Adrenal gland (tissue), 9 donors: ENCODE measurements at regions not wholly inside any gene's neighbourhood (a gene's known extent, or its start where the extent isn't known, plus 50 kb on each side); places are given as distances from the start of the nearest gene placed in this dataset.

ENCODE experiments used
- DNase-seq, 7 donors: peaks; one replicate each; pipeline ENCODE4 v3.0.0-alpha.2; 2019 to 2020
- H3K27ac ChIP-seq, 5 donors: fragments of 200-600 bp; sonication (generic) in 4 of 5; 1 replicate in 3 of 5; 2 replicates in 2 of 5; pipeline versions ENCODE4 v1.5.1 to v1.8.0; 2016 to 2020; ENCODE audit warnings: mild to moderate bottlenecking in 1 of 5
- H3K27me3 ChIP-seq: fragments of 200-600 bp; 2 replicates; pipeline ENCODE4 v1.8.0; 2021
- H3K36me3 ChIP-seq, 2 donors: fragments of 200-600 bp; replicated peaks in 1 of 2; 1 replicate in 1 of 2; 2 replicates in 1 of 2; pipeline versions ENCODE4 v1.5.1 to v1.8.0; 2018 to 2022
- H3K4me1 ChIP-seq, 2 donors: fragments of 200-600 bp; replicated peaks in 1 of 2; 1 replicate in 1 of 2; 2 replicates in 1 of 2; pipeline versions ENCODE4 v1.5.1 to v1.8.0; 2018 to 2021
- H3K4me3 ChIP-seq, 4 donors: fragments of 200-600 bp; sonication (generic) in 3 of 4; one replicate each; pipeline ENCODE4 v1.5.1; 2016 to 2018
- H3K9me3 ChIP-seq, 3 donors: fragments of 200-600 bp; sonication (generic) in 1 of 3; replicated peaks in 1 of 3; 1 replicate in 2 of 3; 2 replicates in 1 of 3; pipeline versions ENCODE4 v1.5.1 to v1.8.0; 2016 to 2021
- CTCF ChIP-seq, 6 experiments: fragments of 450-650 bp in 4 of 6; fragments of 200-600 bp in 2 of 6; sonication (generic) in 1 of 6; IDR thresholded peaks; 1 replicate in 5 of 6; 2 replicates in 1 of 6; pipeline versions ENCODE4 v1.5.1 to v1.8.0; 2016 to 2021; ENCODE audit warnings: antibody characterized with exemption in 6 of 6, mild to moderate bottlenecking in 2 of 6, moderate library complexity in 1 of 6
- POLR2A ChIP-seq, 2 donors: fragments of 450-650 bp; IDR thresholded peaks; one replicate each; pipeline ENCODE4 v1.6.1; 2017; ENCODE audit warnings: antibody characterized with exemption in 2 of 2, mild to moderate bottlenecking in 2 of 2, moderate library complexity in 1 of 2
- WGBS, 4 donors: extraction: QIAGEN DNeasy Blood & Tissue Kit in 2 of 4; methylation state at CpG; one replicate each; pipeline versions ENCODE4 v1.1.5 to v1.1.7; 2013 to 2017; 5-methylcytosine and 5-hydroxymethylcytosine counted together
- intact Hi-C, 2 donors: fragments of 100-400 bp; cut with DNase I; formaldehyde crosslinking; loops; one replicate each; pipeline versions ENCODE4 v1.14.1 to v1.15.0; 2022 to 2023
- donor health status: healthy with polysubstance abuse.
- donor health status: Bipolar disorder and iron deficiency.
- donor health status: DM: yes; HTN: yes; CAD: no.
- donor health status: DM: no; HTN: no; CAD: no.
- donor health status: DM: no; HTN: no; CAD: no.

GRCh38 chr18:68449292-68449691 lies 265.6 kb downstream of the TMX3 start:
- 73 to 79% (median 76%) methylated on average over 2 of the region's 2 CpGs for WGBS, 4 donors
- H3K4me1 ChIP-seq, result no peaks in the 10 kb centered on the region
- intact Hi-C loops, result no loop called here
- DNase-seq, result no peak
- H3K27ac ChIP-seq, result no peak overlapping the region
- TF ChIP-seq POLR2A (IDR thresholded peaks at IDR 0.05), result no peak
- TF ChIP-seq CTCF (IDR thresholded peaks at IDR 0.05), result no peak
- no peaks in the 10 kb centered on the region for H3K9me3 ChIP-seq
- H3K27me3 ChIP-seq, result no peaks in the 10 kb centered on the region
- no peak overlapping the region for H3K4me3 ChIP-seq
- no peaks in the 10 kb centered on the region for H3K36me3 ChIP-seq

- intact Hi-C loops, result no loop called here
- H3K27me3 ChIP-seq, result no peaks in the 10 kb centered on the region
- no peak overlapping the region for H3K4me3 ChIP-seq
- TF ChIP-seq POLR2A (IDR thresholded peaks at IDR 0.05) (no peak), CTCF (IDR thresholded peaks at IDR 0.05) (no peak)
- H3K36me3 ChIP-seq, result no peaks in the 10 kb centered on the region
- WGBS, 4 donors, result 46 to 95% (median 89%) methylated on average over 1 of the region's 1 CpG
- no peaks in the 10 kb centered on the region for H3K4me1 ChIP-seq
- H3K9me3 ChIP-seq, result no peaks in the 10 kb centered on the region
- no peak overlapping the region for H3K27ac ChIP-seq
- no peak for DNase-seq
Observed at GRCh38 chr18:68448736-68449135, 266.2 kb downstream of the TMX3 start.

GRCh38 chr18:68447286-68447685 lies 267.6 kb downstream of the TMX3 start:
- 72 to 86% (median 83%) methylated on average over 1 of the region's 1 CpG for WGBS, 4 donors
- H3K4me3 ChIP-seq, result no peak overlapping the region
- H3K4me1 ChIP-seq, result no peaks in the 10 kb centered on the region
- intact Hi-C loops, result no loop called here
- no peaks in the 10 kb centered on the region for H3K36me3 ChIP-seq
- H3K27ac ChIP-seq, result no peak overlapping the region
- no peak for TF ChIP-seq POLR2A (IDR thresholded peaks at IDR 0.05)
- no peaks in the 10 kb centered on the region for H3K9me3 ChIP-seq
- DNase-seq, result no peak
- no peaks in the 10 kb centered on the region for H3K27me3 ChIP-seq

- no peak overlapping the region for H3K27ac ChIP-seq
- H3K4me3 ChIP-seq, result no peak overlapping the region
- H3K27me3 ChIP-seq, result no peaks in the 10 kb centered on the region
- 74 to 79% (median 76%) methylated on average over 6 of the region's 6 CpGs for WGBS, 4 donors
- no peaks in the 10 kb centered on the region for H3K9me3 ChIP-seq
- no peak for TF ChIP-seq CTCF (IDR thresholded peaks at IDR 0.05)
- no peak for TF ChIP-seq POLR2A (IDR thresholded peaks at IDR 0.05)
- DNase-seq, result no peak
- no peaks in the 10 kb centered on the region for H3K4me1 ChIP-seq
- H3K36me3 ChIP-seq, result no peaks in the 10 kb centered on the region
- intact Hi-C loops, result no loop called here
Observed at GRCh38 chr18:68445668-68446426, 269.1 kb downstream of the TMX3 start.

GRCh38 chr18:68445136-68445535 lies 269.8 kb downstream of the TMX3 start:
- Histone ChIP-seq H3K9me3 (no peaks in the 10 kb centered on the region), H3K4me3 (no peak overlapping the region), H3K4me1 (no peaks in the 10 kb centered on the region), H3K27ac (no peak overlapping the region), H3K27me3 (no peaks in the 10 kb centered on the region), H3K36me3 (no peaks in the 10 kb centered on the region)
- 72 to 91% (median 80%) methylated on average over 4 of the region's 4 CpGs for WGBS, 4 donors
- intact Hi-C loops, result no loop called here
- TF ChIP-seq POLR2A (IDR thresholded peaks at IDR 0.05) (no peak), CTCF (IDR thresholded peaks at IDR 0.05) (no peak)
- DNase-seq, result no peak
